H9 (cell line): ENCODE measurements at regions not wholly inside any gene's neighbourhood (a gene's known extent, or its start where the extent isn't known, plus 50 kb on each side); places are given as distances from the start of the nearest gene placed in this dataset.
"Not testable (repeated sequence)": the region's sequence is repeated elsewhere in the genome, so short reads cannot be mapped to it uniquely, and the experiment has no call there.

Experiments used
- DNase-seq: peaks from one replicate; pipeline ENCODE4 v3.0.0-alpha.2; 2017
- H2AFZ ChIP-seq: one replicate; pipeline ENCODE4 v1.6.1; 2013; ENCODE audit warnings: mild to moderate bottlenecking, low read length, control low read depth, moderate library complexity
- H2AK5ac ChIP-seq: 2 replicates; pipeline ENCODE4 v1.6.1; 2013; ENCODE audit warnings: low read length, control low read depth, mixed read lengths; ENCODE audit not compliant: insufficient read length
- H2BK120ac ChIP-seq: one replicate; pipeline ENCODE4 v1.6.1; 2013; ENCODE audit warnings: low read depth, mild to moderate bottlenecking, low read length, control low read depth, inconsistent platforms; ENCODE audit not compliant: poor library complexity, severe bottlenecking
- H2BK12ac ChIP-seq: 2 replicates; pipeline ENCODE4 v1.6.1; 2013; ENCODE audit warnings: low read length, control low read depth, mixed read lengths, low read depth; ENCODE audit not compliant: insufficient read length
- H2BK15ac ChIP-seq: 2 replicates; pipeline ENCODE4 v1.6.1; 2013; ENCODE audit warnings: low read depth, low read length, control low read depth
- H2BK20ac ChIP-seq: one replicate; pipeline ENCODE4 v1.6.1; 2013; ENCODE audit warnings: low read depth, mild to moderate bottlenecking, low read length, control low read depth, inconsistent platforms; ENCODE audit not compliant: poor library complexity, severe bottlenecking
- H2BK5ac ChIP-seq: 2 replicates; pipeline ENCODE4 v1.6.1; 2013; ENCODE audit warnings: low read length, control low read depth, mixed read lengths; ENCODE audit not compliant: insufficient read length
- H3K14ac ChIP-seq: 2 replicates; pipeline ENCODE4 v1.6.1; 2013; ENCODE audit warnings: low read length, control low read depth; ENCODE audit not compliant: insufficient read depth
- H3K18ac ChIP-seq: 2 replicates; pipeline ENCODE4 v1.6.1; 2013; ENCODE audit warnings: low read depth, mild to moderate bottlenecking, mixed read lengths, low read length, control low read depth; ENCODE audit not compliant: insufficient read length
- H3K23ac ChIP-seq: 2 replicates; pipeline ENCODE4 v1.6.1; 2013; ENCODE audit warnings: low read length, control low read depth, mixed read lengths, low read depth; ENCODE audit not compliant: insufficient read length
- H3K23me2 ChIP-seq: 2 replicates; pipeline ENCODE4 v1.6.1; 2013; ENCODE audit warnings: low read depth, mild to moderate bottlenecking, mixed read lengths, low read length, control low read depth; ENCODE audit not compliant: insufficient read length, poor library complexity, severe bottlenecking
- H3K27ac ChIP-seq: 2 replicates; pipeline ENCODE4 v1.5.1; 2013; ENCODE audit warnings: low read length, control low read depth, mixed read lengths, low read depth; ENCODE audit not compliant: insufficient read length
- H3K27me3 ChIP-seq: 2 replicates; pipeline ENCODE4 v1.6.1; 2013; ENCODE audit warnings: low read length, control low read depth, inconsistent platforms; ENCODE audit not compliant: insufficient read depth
- H3K4ac ChIP-seq: 2 replicates; pipeline ENCODE4 v1.6.1; 2013; ENCODE audit warnings: low read depth, mild to moderate bottlenecking, control low read depth, inconsistent platforms, low read length, moderate library complexity
- H3K4me1 ChIP-seq: 2 replicates; pipeline ENCODE4 v1.6.1; 2013; ENCODE audit warnings: low read length, control low read depth, inconsistent platforms; ENCODE audit not compliant: insufficient read depth
- H3K4me2 ChIP-seq: 2 replicates; pipeline ENCODE4 v1.6.1; 2013; ENCODE audit warnings: low read length, control low read depth, mixed read lengths; ENCODE audit not compliant: insufficient read length, insufficient read depth
- H3K56ac ChIP-seq: 2 replicates; pipeline ENCODE4 v1.6.1; 2013; ENCODE audit warnings: low read depth, mild to moderate bottlenecking, mixed read lengths, low read length, control low read depth; ENCODE audit not compliant: insufficient read length
- H3K79me1 ChIP-seq: 2 replicates; pipeline ENCODE4 v1.6.1; 2013; ENCODE audit warnings: low read depth, mild to moderate bottlenecking, moderate library complexity, low read length, control low read depth, inconsistent platforms; ENCODE audit not compliant: insufficient read depth, poor library complexity, severe bottlenecking
- H3K79me2 ChIP-seq: 2 replicates; pipeline ENCODE4 v1.6.1; 2013; ENCODE audit warnings: low read length, control low read depth, inconsistent platforms; ENCODE audit not compliant: insufficient read depth
- H3K9ac ChIP-seq: 2 replicates; pipeline ENCODE4 v1.6.1; 2013; ENCODE audit warnings: low read length, control low read depth, mixed read lengths; ENCODE audit not compliant: insufficient read length; ENCODE audit errors: extremely low read depth
- H3K9me3 ChIP-seq: one replicate; pipeline ENCODE4 v1.6.1; 2013; ENCODE audit warnings: low read depth, low read length, inconsistent platforms; ENCODE audit not compliant: control insufficient read depth
- H3T11ph ChIP-seq: one replicate; pipeline ENCODE4 v1.6.1; 2013; ENCODE audit warnings: mild to moderate bottlenecking, low read length, control low read depth, inconsistent platforms
- H4K20me1 ChIP-seq: one replicate; pipeline ENCODE4 v1.6.1; 2013; ENCODE audit not compliant: control insufficient read depth, insufficient read length, insufficient read depth
- H4K5ac ChIP-seq: 2 replicates; pipeline ENCODE4 v1.6.1; 2013; ENCODE audit warnings: low read depth, mild to moderate bottlenecking, mixed read lengths, low read length, control low read depth; ENCODE audit not compliant: insufficient read length
- H4K8ac ChIP-seq: replicated peaks from 2 replicates; pipeline ENCODE4 v1.6.1; 2013; ENCODE audit warnings: low read length, control low read depth, mixed read lengths, low read depth; ENCODE audit not compliant: insufficient read length
- H4K91ac ChIP-seq: 2 replicates; pipeline ENCODE4 v1.6.1; 2013; ENCODE audit warnings: low read depth, mild to moderate bottlenecking, moderate library complexity, mixed read lengths, low read length, control low read depth; ENCODE audit not compliant: insufficient read length
- H3K27ac Mint-ChIP-seq, 3 experiments: 2 replicates in 2 of 3; 3 replicates in 1 of 3; pipeline ENCODE4 v1.8.0; 2020 to 2021; ENCODE audit warnings: mixed read lengths in 3 of 3, mild to moderate bottlenecking in 1 of 3, moderate library complexity in 1 of 3
- H3K27me3 Mint-ChIP-seq: 2 replicates; pipeline ENCODE4 v1.8.0; 2021; ENCODE audit warnings: low read depth, mild to moderate bottlenecking, moderate library complexity, mixed read lengths
- H3K36me3 Mint-ChIP-seq, 3 experiments: 2 replicates in 2 of 3; 3 replicates in 1 of 3; pipeline ENCODE4 v1.8.0; 2020 to 2021; ENCODE audit warnings: low read depth in 3 of 3, mixed read lengths in 3 of 3; ENCODE audit not compliant: insufficient read depth in 1 of 3
- H3K4me1 Mint-ChIP-seq, 2 experiments: 2 replicates each; pipeline ENCODE4 v1.8.0; 2020; ENCODE audit warnings: mixed read lengths in 2 of 2
- H3K4me3 Mint-ChIP-seq, 2 experiments: 2 replicates in 1 of 2; 3 replicates in 1 of 2; pipeline ENCODE4 v1.8.0; 2020 to 2021; ENCODE audit warnings: mild to moderate bottlenecking in 2 of 2, mixed read lengths in 2 of 2, moderate library complexity in 1 of 2
- H3K9me3 Mint-ChIP-seq, 2 experiments: 2 replicates in 1 of 2; 3 replicates in 1 of 2; pipeline ENCODE4 v1.8.0; 2020; ENCODE audit warnings: mild to moderate bottlenecking in 2 of 2, mixed read lengths in 2 of 2, moderate library complexity in 1 of 2
- WGBS: extraction: QIAGEN DNeasy Blood & Tissue Kit; methylation state at CpG from one replicate; pipeline ENCODE4 v1.1.7; 2013; ENCODE audit warnings: missing lambda C conversion rate, low lambda C conversion rate, mixed read lengths; ENCODE audit not compliant: insufficient read length; ENCODE audit errors: extremely low coverage; 5-methylcytosine and 5-hydroxymethylcytosine counted together
- TF ChIP-seq, protein P1 (sequence below): fragments of 200-600 bp; sonication (generic); conservative IDR thresholded peaks from 3 replicates; pipeline ENCODE4 v1.8.0; 2021; ENCODE audit warnings: antibody characterized with exemption, mild to moderate bottlenecking

DNA sequence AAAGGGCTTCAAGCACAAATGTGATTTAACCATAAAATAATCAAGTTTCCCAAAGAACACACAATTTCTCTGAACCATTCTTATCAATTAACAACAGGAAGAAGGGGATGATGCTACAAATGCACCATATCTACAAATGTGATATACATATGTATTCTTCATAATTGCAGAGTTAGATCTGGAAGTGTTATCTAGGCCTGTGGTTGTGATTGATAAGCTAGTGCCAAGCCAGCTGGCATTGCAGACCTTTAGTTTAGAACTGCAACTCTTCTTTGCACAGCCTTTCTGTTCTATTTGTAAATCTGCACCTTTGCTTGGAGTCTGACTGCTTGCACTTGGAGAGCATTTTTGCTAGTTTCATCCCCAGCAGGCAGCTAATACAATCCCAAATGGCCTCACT is 145.5 kb upstream of the NPY2R start:
- H3K18ac ChIP-seq: no peak overlapping the region
- no peaks in the 10 kb centered on the region for H3K79me2 ChIP-seq
- Mint-ChIP-seq H3K27ac (no peak overlapping the region), H3K9me3 (no peaks in the 10 kb centered on the region), H3K36me3 (no peaks in the 10 kb centered on the region), H3K27me3 (no peaks in the 10 kb centered on the region; the same call in 1 of the 2 replicates), H3K4me1 (peaks cover 21 to 22% of the 10 kb centered on the region in 2 experiments), H3K4me3 (no peak overlapping the region)
- H3K27ac ChIP-seq: no peak overlapping the region
- H3K4ac ChIP-seq: no peak overlapping the region
- no peak overlapping the region for H2BK15ac ChIP-seq
- H4K8ac ChIP-seq: no peak overlapping the region
- H4K5ac ChIP-seq: no peak overlapping the region
- no peaks in the 10 kb centered on the region for H3K27me3 ChIP-seq
- H3K23me2 ChIP-seq: no peaks in the 10 kb centered on the region
- TF ChIP-seq, protein P1, sequence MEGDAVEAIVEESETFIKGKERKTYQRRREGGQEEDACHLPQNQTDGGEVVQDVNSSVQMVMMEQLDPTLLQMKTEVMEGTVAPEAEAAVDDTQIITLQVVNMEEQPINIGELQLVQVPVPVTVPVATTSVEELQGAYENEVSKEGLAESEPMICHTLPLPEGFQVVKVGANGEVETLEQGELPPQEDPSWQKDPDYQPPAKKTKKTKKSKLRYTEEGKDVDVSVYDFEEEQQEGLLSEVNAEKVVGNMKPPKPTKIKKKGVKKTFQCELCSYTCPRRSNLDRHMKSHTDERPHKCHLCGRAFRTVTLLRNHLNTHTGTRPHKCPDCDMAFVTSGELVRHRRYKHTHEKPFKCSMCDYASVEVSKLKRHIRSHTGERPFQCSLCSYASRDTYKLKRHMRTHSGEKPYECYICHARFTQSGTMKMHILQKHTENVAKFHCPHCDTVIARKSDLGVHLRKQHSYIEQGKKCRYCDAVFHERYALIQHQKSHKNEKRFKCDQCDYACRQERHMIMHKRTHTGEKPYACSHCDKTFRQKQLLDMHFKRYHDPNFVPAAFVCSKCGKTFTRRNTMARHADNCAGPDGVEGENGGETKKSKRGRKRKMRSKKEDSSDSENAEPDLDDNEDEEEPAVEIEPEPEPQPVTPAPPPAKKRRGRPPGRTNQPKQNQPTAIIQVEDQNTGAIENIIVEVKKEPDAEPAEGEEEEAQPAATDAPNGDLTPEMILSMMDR: no peak
- H2BK12ac ChIP-seq: no peak overlapping the region
- no peak overlapping the region for H2AK5ac ChIP-seq
- H2BK120ac ChIP-seq: no peak overlapping the region
- H3K9ac ChIP-seq: no peak overlapping the region
- no peak overlapping the region for H2BK20ac ChIP-seq
- no peak overlapping the region for H3K4me2 ChIP-seq
- no peak overlapping the region for H4K91ac ChIP-seq
- no peak overlapping the region for H2BK5ac ChIP-seq
- H4K20me1 ChIP-seq: no peaks in the 10 kb centered on the region
- no peak overlapping the region for H3T11ph ChIP-seq
- no peak for DNase-seq
- no peaks in the 10 kb centered on the region for H3K79me1 ChIP-seq
- no peak overlapping the region for H2AFZ ChIP-seq
- no peaks in the 10 kb centered on the region for H3K9me3 ChIP-seq
- no peaks in the 10 kb centered on the region; the same call in 1 of the 2 replicates for H3K4me1 ChIP-seq
- H3K14ac ChIP-seq: no peak overlapping the region
- H3K56ac ChIP-seq: no peak overlapping the region
- H3K23ac ChIP-seq: no peak overlapping the region

DNA sequence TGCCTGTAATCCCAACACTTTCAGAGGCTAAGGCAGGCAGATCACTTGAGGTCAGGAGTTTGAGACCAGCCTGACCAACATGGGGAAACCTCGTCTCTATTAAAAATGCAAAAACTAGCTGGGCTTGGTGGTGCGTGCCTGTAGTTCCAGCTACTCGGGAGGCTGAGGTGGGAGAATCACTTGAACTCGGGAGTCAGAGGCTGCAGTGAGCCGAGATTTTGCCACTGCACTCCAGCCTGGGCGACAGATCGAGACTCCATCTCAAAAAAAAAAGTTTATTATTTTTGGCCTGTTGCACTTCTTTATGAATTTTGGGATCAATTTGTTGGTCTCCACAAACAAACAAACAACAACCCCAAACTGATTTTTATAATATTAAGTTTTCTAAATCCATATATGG is 143.5 kb upstream of the NPY2R start:
- H3K23me2 ChIP-seq, H2AFZ ChIP-seq, H4K8ac ChIP-seq, H3K27me3 ChIP-seq, H2BK15ac ChIP-seq, H3K27ac ChIP-seq, H3K56ac ChIP-seq, H3K79me2 ChIP-seq, H2BK5ac ChIP-seq, H4K91ac ChIP-seq, H3K9me3 ChIP-seq, H4K5ac ChIP-seq, H3T11ph ChIP-seq, H2AK5ac ChIP-seq, DNase-seq, H3K18ac ChIP-seq, H3K27me3 Mint-ChIP-seq, H3K9ac ChIP-seq, H3K9me3 Mint-ChIP-seq, H3K4me2 ChIP-seq, H3K36me3 Mint-ChIP-seq, H3K4me3 Mint-ChIP-seq, H4K20me1 ChIP-seq, H3K4ac ChIP-seq, H2BK120ac ChIP-seq, H3K27ac Mint-ChIP-seq, H3K4me1 ChIP-seq, H3K23ac ChIP-seq, H3K79me1 ChIP-seq, H3K14ac ChIP-seq, H2BK20ac ChIP-seq, H2BK12ac ChIP-seq: not testable (repeated sequence)
- peaks cover 11 to 13% of the 10 kb centered on the region in 2 experiments for H3K4me1 Mint-ChIP-seq
- WGBS: no CpG with 5 or more reads among the region's 7 CpGs
